Liver (tissue), 3 donors: ENCODE measurements at regions not wholly inside any gene's neighbourhood (a gene's known extent, or its start where the extent isn't known, plus 50 kb on each side); places are given as distances from the start of the nearest gene placed in this dataset.

Experiments used
- ATF3 ChIP-seq: IDR thresholded peaks from 2 replicates; pipeline ENCODE4 v1.6.1; 2016; ENCODE audit warnings: antibody characterized with exemption
- CTCF ChIP-seq: fragments of 150-350 bp; IDR thresholded peaks from 2 replicates; pipeline ENCODE4 v1.5.1; 2017; ENCODE audit warnings: improper control_type of control experiment, low read depth, low read length; ENCODE audit not compliant: missing input control
- EGR1 ChIP-seq, 2 donors: IDR thresholded peaks; 2 replicates each; pipeline ENCODE4 v1.6.1; 2016 to 2018; ENCODE audit warnings: antibody characterized with exemption in 2 of 2, low read depth in 2 of 2
- FOXA1 ChIP-seq: IDR thresholded peaks from 2 replicates; pipeline ENCODE4 v1.6.1; 2016; ENCODE audit warnings: antibody characterized with exemption
- GABPA ChIP-seq, 2 donors: IDR thresholded peaks in 1 of 2; conservative IDR thresholded peaks in 1 of 2; 2 replicates each; pipeline ENCODE4 v1.6.1; 2016; ENCODE audit warnings: antibody characterized with exemption in 2 of 2, mild to moderate bottlenecking in 1 of 2, moderate library complexity in 1 of 2
- HNF4A ChIP-seq, 2 donors: conservative IDR thresholded peaks; 2 replicates each; pipeline ENCODE4 v1.6.1; 2016; ENCODE audit warnings: antibody characterized with exemption in 2 of 2, mild to moderate bottlenecking in 2 of 2
- MAX ChIP-seq: IDR thresholded peaks from 2 replicates; pipeline ENCODE4 v1.6.1; 2016; ENCODE audit warnings: antibody characterized with exemption
- NR2F2 ChIP-seq: IDR thresholded peaks from 2 replicates; pipeline ENCODE4 v1.6.1; 2016; ENCODE audit warnings: antibody characterized with exemption
- RAD21 ChIP-seq, 2 donors: IDR thresholded peaks; 2 replicates each; pipeline ENCODE4 v1.6.1; 2016; ENCODE audit warnings: antibody characterized with exemption in 2 of 2, mild to moderate bottlenecking in 2 of 2
- REST ChIP-seq: IDR thresholded peaks from 2 replicates; pipeline ENCODE4 v1.6.1; 2016; ENCODE audit warnings: antibody characterized with exemption, mild to moderate bottlenecking
- RXRA ChIP-seq, 2 donors: IDR thresholded peaks; 2 replicates each; pipeline ENCODE4 v1.6.1; 2017 to 2018; ENCODE audit warnings: antibody characterized with exemption in 2 of 2, mild to moderate bottlenecking in 1 of 2
- TAF1 ChIP-seq: conservative IDR thresholded peaks from 2 replicates; pipeline ENCODE4 v1.6.1; 2016; ENCODE audit warnings: antibody characterized with exemption, mild to moderate bottlenecking
- YY1 ChIP-seq: IDR thresholded peaks from 2 replicates; pipeline ENCODE4 v1.6.1; 2016; ENCODE audit warnings: antibody characterized with exemption, mild to moderate bottlenecking
- donor health status: healthy.
- donor health status: healthy.

GRCh38 chr12:11946161-11946560 is 124.6 kb upstream of the BCL2L14 start:
- no peak for TF ChIP-seq HNF4A (conservative IDR thresholded peaks at IDR 0.05)
- TF ChIP-seq TAF1, result no peak
- TF ChIP-seq EGR1 (IDR thresholded peaks at IDR 0.05; ENCODE audit: low read depth in 2 of 2), result no peak
- TF ChIP-seq CTCF, result no peak
- TF ChIP-seq MAX, result no peak
- no peak for TF ChIP-seq REST
- TF ChIP-seq RAD21 (IDR thresholded peaks at IDR 0.05), result no peak
- TF ChIP-seq GABPA (IDR thresholded peaks at IDR 0.05 in 1 of 2, conservative IDR thresholded peaks at IDR 0.05 in 1 of 2), result no peak
- TF ChIP-seq FOXA1, result no peak
- no peak for TF ChIP-seq ATF3
- TF ChIP-seq YY1, result no peak
- TF ChIP-seq NR2F2, result no peak
- TF ChIP-seq RXRA (IDR thresholded peaks at IDR 0.05), result no peak
